Trophoblast cell (in vitro differentiated cells and primary cell): ENCODE measurements at regions not wholly inside any gene's neighbourhood (a gene's known extent, or its start where the extent isn't known, plus 50 kb on each side); places are given as distances from the start of the nearest gene placed in this dataset.

Experiments
- DNase-seq, 2 donors: peaks; one replicate each; pipeline ENCODE4 v3.0.0-alpha.2; 2016
- H2AFZ ChIP-seq: 2 replicates; pipeline ENCODE4 v1.6.1; 2013; ENCODE audit warnings: low read length, moderate library complexity, mild to moderate bottlenecking; ENCODE audit not compliant: insufficient read depth, poor library complexity
- H2AK5ac ChIP-seq: 2 replicates; pipeline ENCODE4 v1.6.1; 2013; ENCODE audit warnings: mild to moderate bottlenecking, low read length
- H2BK120ac ChIP-seq: 2 replicates; pipeline ENCODE4 v1.6.1; 2013; ENCODE audit warnings: low read length, mild to moderate bottlenecking, moderate library complexity; ENCODE audit not compliant: insufficient read depth, poor library complexity
- H2BK12ac ChIP-seq: 2 replicates; pipeline ENCODE4 v1.6.1; 2013; ENCODE audit warnings: mild to moderate bottlenecking, low read length, moderate library complexity
- H2BK5ac ChIP-seq: 2 replicates; pipeline ENCODE4 v1.6.1; 2013; ENCODE audit warnings: low read length, low read depth, moderate library complexity, mild to moderate bottlenecking; ENCODE audit not compliant: poor library complexity
- H3K14ac ChIP-seq: 2 replicates; pipeline ENCODE4 v1.6.1; 2013; ENCODE audit warnings: mild to moderate bottlenecking, low read length
- H3K18ac ChIP-seq: 2 replicates; pipeline ENCODE4 v1.6.1; 2013; ENCODE audit warnings: mild to moderate bottlenecking, low read length
- H3K23ac ChIP-seq: 2 replicates; pipeline ENCODE4 v1.6.1; 2013; ENCODE audit warnings: low read length
- H3K27ac ChIP-seq: 2 replicates; pipeline ENCODE4 v1.5.1; 2013; ENCODE audit warnings: low read depth, mild to moderate bottlenecking, inconsistent platforms, low read length, moderate library complexity
- H3K27me3 ChIP-seq: 2 replicates; pipeline ENCODE4 v1.6.1; 2013; ENCODE audit warnings: inconsistent platforms, mild to moderate bottlenecking, low read length, moderate library complexity; ENCODE audit not compliant: insufficient read depth
- H3K36me3 ChIP-seq, 2 experiments: 1 replicate in 1 of 2; 2 replicates in 1 of 2; pipeline ENCODE4 v1.6.1; 2013; ENCODE audit warnings: low read length in 2 of 2, mild to moderate bottlenecking in 2 of 2, moderate library complexity in 1 of 2; ENCODE audit not compliant: insufficient read depth in 2 of 2, control insufficient read depth in 1 of 2
- H3K4ac ChIP-seq: 2 replicates; pipeline ENCODE4 v1.6.1; 2013; ENCODE audit warnings: low read depth, mild to moderate bottlenecking, low read length, moderate library complexity
- H3K4me1 ChIP-seq, 2 experiments: 1 replicate in 1 of 2; 2 replicates in 1 of 2; pipeline ENCODE4 v1.6.1; 2013; ENCODE audit warnings: low read length in 2 of 2, mild to moderate bottlenecking in 2 of 2, moderate library complexity in 1 of 2; ENCODE audit not compliant: insufficient read depth in 2 of 2, control insufficient read depth in 1 of 2
- H3K4me2 ChIP-seq: 2 replicates; pipeline ENCODE4 v1.6.1; 2013; ENCODE audit warnings: inconsistent platforms, mild to moderate bottlenecking, low read length, moderate library complexity
- H3K4me3 ChIP-seq: 2 replicates; pipeline ENCODE4 v1.5.1; 2013; ENCODE audit warnings: mild to moderate bottlenecking, low read depth, low read length, inconsistent platforms
- H3K79me1 ChIP-seq: one replicate; pipeline ENCODE4 v1.6.1; 2013; ENCODE audit warnings: low read length
- H3K79me2 ChIP-seq: 2 replicates; pipeline ENCODE4 v1.6.1; 2013; ENCODE audit warnings: low read length, mild to moderate bottlenecking; ENCODE audit not compliant: control insufficient read depth, insufficient read depth, poor library complexity
- H3K9ac ChIP-seq: 2 replicates; pipeline ENCODE4 v1.6.1; 2013; ENCODE audit warnings: mild to moderate bottlenecking, low read length
- H3K9me3 ChIP-seq: 2 replicates; pipeline ENCODE4 v1.6.1; 2013; ENCODE audit warnings: low read depth, mild to moderate bottlenecking, control low read depth, inconsistent platforms, low read length; ENCODE audit not compliant: insufficient read depth
- H4K12ac ChIP-seq: 2 replicates; pipeline ENCODE4 v1.6.1; 2013; ENCODE audit warnings: low read depth, mild to moderate bottlenecking, low read length, moderate library complexity
- H4K8ac ChIP-seq: 2 replicates; pipeline ENCODE4 v1.6.1; 2013; ENCODE audit warnings: low read depth, mild to moderate bottlenecking, low read length, moderate library complexity
- H4K91ac ChIP-seq: one replicate; pipeline ENCODE4 v1.6.1; 2013; ENCODE audit warnings: low read depth, mild to moderate bottlenecking, low read length, moderate library complexity
- WGBS: extraction: QIAGEN DNeasy Blood & Tissue Kit; methylation state at CpG from one replicate; pipeline ENCODE4 v1.1.7; 2013; ENCODE audit warnings: missing lambda C conversion rate; ENCODE audit not compliant: insufficient read length, insufficient coverage; ENCODE audit errors: extremely low coverage; 5-methylcytosine and 5-hydroxymethylcytosine counted together

- Histone ChIP-seq H3K4me1 (no peaks in the 10 kb centered on the region), H3K18ac (no peak overlapping the region), H4K91ac (no peak overlapping the region), H3K9ac (no peak overlapping the region), H2AFZ (no peak overlapping the region), H2BK5ac (no peak overlapping the region), H3K27ac (no peak overlapping the region), H4K12ac (no peak overlapping the region), H3K4ac (no peak overlapping the region), H2BK12ac (no peak overlapping the region), H3K4me2 (no peak overlapping the region), H3K23ac (no peak overlapping the region), H3K27me3 (no peaks in the 10 kb centered on the region), H3K4me3 (no peak overlapping the region), H3K79me2 (no peaks in the 10 kb centered on the region), H3K14ac (no peak overlapping the region), H2AK5ac (no peak overlapping the region), H3K79me1 (no peaks in the 10 kb centered on the region), H3K36me3 (no peaks in the 10 kb centered on the region), H4K8ac (no peak overlapping the region), H3K9me3 (no peaks in the 10 kb centered on the region), H2BK120ac (no peak overlapping the region)
- no CpG with 5 or more reads among the region's 3 CpGs for WGBS
- no peak for DNase-seq
These were observed 521.7 kb downstream of the EPM2A start for GRCh38 chr6:145213614-145214013.

- Histone ChIP-seq H3K4ac (no peak overlapping the region), H4K91ac (no peak overlapping the region), H2AK5ac (no peak overlapping the region), H3K27me3 (no peaks in the 10 kb centered on the region), H3K18ac (no peak overlapping the region), H2BK12ac (no peak overlapping the region), H4K12ac (no peak overlapping the region), H3K23ac (no peak overlapping the region), H3K36me3 (no peaks in the 10 kb centered on the region), H3K27ac (no peak overlapping the region), H4K8ac (no peak overlapping the region), H3K9ac (no peak overlapping the region), H3K14ac (no peak overlapping the region), H3K79me2 (no peaks in the 10 kb centered on the region), H2AFZ (no peak overlapping the region), H2BK5ac (no peak overlapping the region), H3K4me2 (no peak overlapping the region), H3K79me1 (no peaks in the 10 kb centered on the region), H3K9me3 (no peaks in the 10 kb centered on the region), H3K4me1 (no peaks in the 10 kb centered on the region), H2BK120ac (no peak overlapping the region), H3K4me3 (no peak overlapping the region)
- DNase-seq = peak in 1 of 2 donors; percentile 55
- no CpG with 5 or more reads among the region's 2 CpGs for WGBS
These were observed 520.8 kb downstream of the EPM2A start for GRCh38 chr6:145214570-145214969.

- WGBS = no CpG with 5 or more reads among the region's 3 CpGs
- no peak overlapping the region for H4K8ac ChIP-seq
- DNase-seq = no peak
- no peak overlapping the region for H2BK5ac ChIP-seq
- no peaks in the 10 kb centered on the region for H3K79me1 ChIP-seq
- no peak overlapping the region for H3K4me3 ChIP-seq
- no peak overlapping the region for H3K27ac ChIP-seq
- no peak overlapping the region for H4K91ac ChIP-seq
- no peak overlapping the region for H3K14ac ChIP-seq
- H3K36me3 ChIP-seq = no peaks in the 10 kb centered on the region
- no peaks in the 10 kb centered on the region for H3K4me1 ChIP-seq
- H4K12ac ChIP-seq = no peak overlapping the region
- no peaks in the 10 kb centered on the region for H3K9me3 ChIP-seq
- no peak overlapping the region for H2AFZ ChIP-seq
- H3K18ac ChIP-seq = no peak overlapping the region
- no peak overlapping the region for H2AK5ac ChIP-seq
- H2BK120ac ChIP-seq = no peak overlapping the region
- no peak overlapping the region for H3K9ac ChIP-seq
- H2BK12ac ChIP-seq = no peak overlapping the region
- no peak overlapping the region for H3K23ac ChIP-seq
- no peaks in the 10 kb centered on the region for H3K27me3 ChIP-seq
- no peak overlapping the region for H3K4ac ChIP-seq
- no peaks in the 10 kb centered on the region for H3K79me2 ChIP-seq
- no peak overlapping the region for H3K4me2 ChIP-seq
These were observed 510.9 kb downstream of the EPM2A start for GRCh38 chr6:145224450-145224849.

- Histone ChIP-seq H3K14ac (no peak overlapping the region), H2BK12ac (no peak overlapping the region), H3K9ac (no peak overlapping the region), H4K12ac (no peak overlapping the region), H3K23ac (no peak overlapping the region), H3K4me2 (no peak overlapping the region), H4K8ac (no peak overlapping the region), H2BK5ac (no peak overlapping the region), H2BK120ac (no peak overlapping the region), H3K27ac (no peak overlapping the region), H4K91ac (no peak overlapping the region), H3K79me2 (no peaks in the 10 kb centered on the region), H3K36me3 (no peaks in the 10 kb centered on the region), H3K4ac (no peak overlapping the region), H2AK5ac (no peak overlapping the region), H3K4me3 (no peak overlapping the region), H2AFZ (no peak overlapping the region), H3K79me1 (no peaks in the 10 kb centered on the region), H3K27me3 (no peaks in the 10 kb centered on the region), H3K4me1 (no peaks in the 10 kb centered on the region), H3K9me3 (no peaks in the 10 kb centered on the region), H3K18ac (no peak overlapping the region)
- 100% methylated on average over 1 of the region's 3 CpGs for WGBS
- DNase-seq = no peak
These were observed 509.8 kb downstream of the EPM2A start for GRCh38 chr6:145225500-145225899.
